ENCODE measurements at regions not wholly inside any gene's neighbourhood (a gene's known extent, or its start where the extent isn't known, plus 50 kb on each side); places are given as distances from the start of the nearest gene placed in this dataset.

- TF ChIP-seq PRDM4 (CRISPR knock-in tag; IDR thresholded peaks at IDR 0.05; ENCODE audit: borderline replicate concordance): no peak
- TF ChIP-seq KAT8 (CRISPR knock-in tag; IDR thresholded peaks at IDR 0.05): no peak
- no peak for TF ChIP-seq GATAD2A (CRISPR knock-in tag; IDR thresholded peaks at IDR 0.05)
- TF ChIP-seq ZNF143 (CRISPR knock-in tag; IDR thresholded peaks at IDR 0.05): no peak
These were observed 301.2 kb upstream of the SPAG17 start (continued) for GRCh38 chr1:118486199-118486598.

GRCh38 chr1:118485757-118486156 is 300.7 kb upstream of the SPAG17 start:
- H3K4me3 ChIP-seq (replicated peaks in 1 of 3; ENCODE audit: insufficient read depth in 1 of 3, low read depth in 2 of 3, low read length in 3 of 3): no peak overlapping the region
- in situ Hi-C loops (cut with HindIII; ENCODE audit: extremely low pct_ligation_motif_present, low pct_unique_long_range_greater_than_20kb) (no loop called here), intact Hi-C loops (cut with micrococcal nuclease; ENCODE audit: unreplicated experiment) (no loop called here)
- H3K27ac ChIP-seq (ENCODE audit: extremely low read length, insufficient read depth, low read length): no peak overlapping the region
- H3K79me2 ChIP-seq (ENCODE audit: insufficient read depth, low read length): no peaks in the 10 kb centered on the region
- DNase-seq (ENCODE audit: low spot score): no peak
- H3K4me1 ChIP-seq (ENCODE audit: insufficient read depth, low read length): no peaks in the 10 kb centered on the region
- no peaks in the 10 kb centered on the region for H4K20me1 ChIP-seq (ENCODE audit: insufficient read depth, low read length)
- BruUV-seq (replicated peaks): no TSS peak
- H3K27me3 ChIP-seq (ENCODE audit: control insufficient read depth in 1 of 2, insufficient read depth in 2 of 2, low read length in 2 of 2): no peaks in the 10 kb centered on the region
- H3K9me3 ChIP-seq (ENCODE audit: low read length): no peaks in the 10 kb centered on the region
- no peak overlapping the region for H3K4me2 ChIP-seq (ENCODE audit: low read depth, low read length)
- ATAC-seq: no peak
- H2AFZ ChIP-seq (ENCODE audit: low read length): no peak overlapping the region
- no peak for FAIRE-seq
- H3K36me3 ChIP-seq (replicated peaks in 1 of 2; ENCODE audit: control insufficient read depth in 1 of 2, insufficient read depth in 2 of 2, low read length in 2 of 2): no peaks in the 10 kb centered on the region
- TF ChIP-seq ZBTB34 (CRISPR knock-in tag; IDR thresholded peaks at IDR 0.05): no peak
- no peak for TF ChIP-seq RORA (CRISPR knock-in tag; IDR thresholded peaks at IDR 0.05)
- CTCF ChIA-PET (ENCODE audit: low intra/inter-chr PET ratio, low total read pairs): no interaction called here
- POLR2A ChIA-PET: no interaction called here
- no peak overlapping the region for H3K9ac ChIP-seq (ENCODE audit: insufficient read depth, low read depth, low read length)
- 0% methylated on average over 1 of the region's 1 CpG for WGBS (ENCODE audit: low lambda C conversion rate)
